ENCODE measurements at regions not wholly inside any gene's neighbourhood (a gene's known extent, or its start where the extent isn't known, plus 50 kb on each side); places are given as distances from the start of the nearest gene placed in this dataset.

DNA sequence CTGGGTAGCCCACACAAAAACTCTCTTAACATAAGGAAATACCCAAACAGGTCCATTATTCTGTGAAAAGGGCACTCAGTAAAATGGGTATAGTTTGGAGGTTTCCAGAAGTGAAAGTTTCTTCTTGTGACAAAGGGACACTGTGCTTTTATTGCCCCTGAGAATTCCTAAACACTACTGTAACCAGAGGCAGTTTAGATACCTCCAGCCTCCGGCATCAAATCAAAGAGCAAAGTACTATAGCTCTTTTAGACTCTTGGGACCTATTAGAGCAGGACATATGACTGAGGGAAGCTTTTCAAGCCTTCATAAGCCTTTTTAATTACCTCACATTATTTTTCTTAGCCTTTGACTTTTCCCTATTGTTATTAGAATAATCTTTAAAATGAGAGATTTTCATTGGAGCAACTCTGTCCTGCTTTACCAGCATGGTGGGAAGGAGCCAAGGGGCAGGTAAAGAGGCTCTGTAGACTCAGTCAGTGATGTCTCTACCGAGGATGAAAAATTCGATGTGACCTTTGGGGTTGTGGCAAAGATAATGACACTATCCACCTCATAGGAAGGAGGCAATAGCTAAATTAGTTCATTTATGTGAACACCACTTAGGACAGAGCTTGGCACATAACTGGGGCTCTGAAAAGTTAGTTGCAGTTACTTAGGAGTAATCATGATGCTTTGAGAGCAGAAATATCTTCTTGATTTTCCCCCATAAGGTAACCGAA, 85.1 kb downstream of the IFNG start:
- Mint-ChIP-seq H3K27me3 (no peaks in the 10 kb centered on the region), H3K4me1 (peaks cover 13% of the 10 kb centered on the region), H3K27ac (no peak overlapping the region), H3K4me3 (no peak overlapping the region), H3K9me3 (ENCODE audit: insufficient read depth) (peaks cover 2% of the 10 kb centered on the region)
- Histone ChIP-seq H3K27ac (ENCODE audit: low read length in 2 of 2) (no peak overlapping the region), H3K9ac (ENCODE audit: low read length) (no peak overlapping the region), H3K79me2 (ENCODE audit: control insufficient read depth, insufficient read depth, low read length) (no peaks in the 10 kb centered on the region), H3K9me3 (ENCODE audit: control extremely low read depth in 1 of 3, control insufficient read depth in 2 of 3, insufficient read depth in 1 of 3, low read length in 2 of 3) (no peaks in the 10 kb centered on the region), H3K4me2 (replicated peaks; ENCODE audit: low read depth, low read length, poor library complexity, severe bottlenecking) (no peak overlapping the region), H3K27me3 (replicated peaks in 1 of 4; ENCODE audit: control extremely low read depth in 1 of 4, control insufficient read depth in 3 of 4, insufficient read depth in 4 of 4, low read length in 3 of 4) (no peaks in the 10 kb centered on the region), H4K20me1 (ENCODE audit: control insufficient read depth, insufficient read depth, low read length, poor library complexity, severe bottlenecking) (no peaks in the 10 kb centered on the region), H3K4me1 (ENCODE audit: control insufficient read depth in 2 of 2, insufficient read depth in 2 of 2, low read length in 2 of 2) (peaks cover 2 to 10% of the 10 kb centered on the region in 2 donors), H2AFZ (ENCODE audit: insufficient read depth, low read depth, low read length, poor library complexity, severe bottlenecking) (no peak overlapping the region), H3K4me3 (ENCODE audit: control extremely low read depth in 1 of 5, extremely low read depth in 1 of 5, insufficient read depth in 1 of 5, low read depth in 2 of 5, low read length in 4 of 5) (no peak overlapping the region), H3K36me3 (replicated peaks in 1 of 2; ENCODE audit: control extremely low read depth in 1 of 2, control insufficient read depth in 1 of 2, extremely low read depth in 1 of 2, insufficient read depth in 2 of 2, low read length in 1 of 2) (no peaks in the 10 kb centered on the region)
- TF ChIP-seq EZH2 (IDR thresholded peaks at IDR 0.05; ENCODE audit: borderline replicate concordance, insufficient read depth, low read depth, low read length, poor library complexity, severe bottlenecking): no peak
- TF ChIP-seq, protein P1, sequence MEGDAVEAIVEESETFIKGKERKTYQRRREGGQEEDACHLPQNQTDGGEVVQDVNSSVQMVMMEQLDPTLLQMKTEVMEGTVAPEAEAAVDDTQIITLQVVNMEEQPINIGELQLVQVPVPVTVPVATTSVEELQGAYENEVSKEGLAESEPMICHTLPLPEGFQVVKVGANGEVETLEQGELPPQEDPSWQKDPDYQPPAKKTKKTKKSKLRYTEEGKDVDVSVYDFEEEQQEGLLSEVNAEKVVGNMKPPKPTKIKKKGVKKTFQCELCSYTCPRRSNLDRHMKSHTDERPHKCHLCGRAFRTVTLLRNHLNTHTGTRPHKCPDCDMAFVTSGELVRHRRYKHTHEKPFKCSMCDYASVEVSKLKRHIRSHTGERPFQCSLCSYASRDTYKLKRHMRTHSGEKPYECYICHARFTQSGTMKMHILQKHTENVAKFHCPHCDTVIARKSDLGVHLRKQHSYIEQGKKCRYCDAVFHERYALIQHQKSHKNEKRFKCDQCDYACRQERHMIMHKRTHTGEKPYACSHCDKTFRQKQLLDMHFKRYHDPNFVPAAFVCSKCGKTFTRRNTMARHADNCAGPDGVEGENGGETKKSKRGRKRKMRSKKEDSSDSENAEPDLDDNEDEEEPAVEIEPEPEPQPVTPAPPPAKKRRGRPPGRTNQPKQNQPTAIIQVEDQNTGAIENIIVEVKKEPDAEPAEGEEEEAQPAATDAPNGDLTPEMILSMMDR (IDR thresholded peaks at IDR 0.05): no peak
- CTCF ChIA-PET: interaction anchor here (0.5 to 0.6 kb wide), 2 partner anchors 478 to 617 kb away, joined by 3 read pairs; no protein-coding TSS in a partner anchor
- ATAC-seq (ENCODE audit: low read depth) (no peak), DNase-seq (no peak)
- POLR2A ChIA-PET: no interaction called here
- intact Hi-C loops (cut with micrococcal nuclease): no loop called here
- no CpG with 5 or more reads among the region's 4 CpGs for WGBS (ENCODE audit: insufficient coverage)

GRCh38 chr12:68070957-68071356, 81.7 kb downstream of the IFNG-AS1 start:
- H3K79me2 ChIP-seq (ENCODE audit: control insufficient read depth, insufficient read depth, low read length): no peaks in the 10 kb centered on the region
- H2AFZ ChIP-seq (ENCODE audit: insufficient read depth, low read depth, low read length, poor library complexity, severe bottlenecking): no peak overlapping the region
- H3K9me3 ChIP-seq (ENCODE audit: control extremely low read depth in 1 of 3, control insufficient read depth in 2 of 3, insufficient read depth in 1 of 3, low read length in 2 of 3): peaks cover 1 to 12% (median 7%) of the 10 kb centered on the region in 3 donors
- no peak for TF ChIP-seq EZH2 (IDR thresholded peaks at IDR 0.05; ENCODE audit: borderline replicate concordance, insufficient read depth, low read depth, low read length, poor library complexity, severe bottlenecking)
- TF ChIP-seq, protein P1 (IDR thresholded peaks at IDR 0.05): no peak
- intact Hi-C loops (cut with micrococcal nuclease): no loop called here
- no peak overlapping the region for H3K27ac ChIP-seq (ENCODE audit: low read length in 2 of 2)
- H3K4me2 ChIP-seq (replicated peaks; ENCODE audit: low read depth, low read length, poor library complexity, severe bottlenecking): no peak overlapping the region
- CTCF ChIA-PET: no interaction called here
- no peak for DNase-seq
- no peak for ATAC-seq (ENCODE audit: low read depth)
- Mint-ChIP-seq H3K27me3 (no peaks in the 10 kb centered on the region), H3K9me3 (ENCODE audit: insufficient read depth) (peaks cover 5% of the 10 kb centered on the region), H3K4me3 (no peak overlapping the region), H3K4me1 (peaks cover 28% of the 10 kb centered on the region), H3K27ac (no peak overlapping the region)
- H3K4me1 ChIP-seq (ENCODE audit: control insufficient read depth in 2 of 2, insufficient read depth in 2 of 2, low read length in 2 of 2): peaks cover 3 to 18% of the 10 kb centered on the region in 2 donors
- WGBS (ENCODE audit: insufficient coverage): no CpG with 5 or more reads among the region's 2 CpGs
- no peaks in the 10 kb centered on the region for H4K20me1 ChIP-seq (ENCODE audit: control insufficient read depth, insufficient read depth, low read length, poor library complexity, severe bottlenecking)
- H3K36me3 ChIP-seq (replicated peaks in 1 of 2; ENCODE audit: control extremely low read depth in 1 of 2, control insufficient read depth in 1 of 2, extremely low read depth in 1 of 2, insufficient read depth in 2 of 2, low read length in 1 of 2): no peaks in the 10 kb centered on the region
- no peaks in the 10 kb centered on the region for H3K27me3 ChIP-seq (replicated peaks in 1 of 4; ENCODE audit: control extremely low read depth in 1 of 4, control insufficient read depth in 3 of 4, insufficient read depth in 4 of 4, low read length in 3 of 4)
- POLR2A ChIA-PET: no interaction called here
- H3K9ac ChIP-seq (ENCODE audit: low read length): no peak overlapping the region
- peak overlapping the region in 1 of 5 experiments; percentile 3 for H3K4me3 ChIP-seq (ENCODE audit: control extremely low read depth in 1 of 5, extremely low read depth in 1 of 5, insufficient read depth in 1 of 5, low read depth in 2 of 5, low read length in 4 of 5)
